ENCODE measurements at regions not wholly inside any gene's neighbourhood (a gene's known extent, or its start where the extent isn't known, plus 50 kb on each side); places are given as distances from the start of the nearest gene placed in this dataset.

DNA sequence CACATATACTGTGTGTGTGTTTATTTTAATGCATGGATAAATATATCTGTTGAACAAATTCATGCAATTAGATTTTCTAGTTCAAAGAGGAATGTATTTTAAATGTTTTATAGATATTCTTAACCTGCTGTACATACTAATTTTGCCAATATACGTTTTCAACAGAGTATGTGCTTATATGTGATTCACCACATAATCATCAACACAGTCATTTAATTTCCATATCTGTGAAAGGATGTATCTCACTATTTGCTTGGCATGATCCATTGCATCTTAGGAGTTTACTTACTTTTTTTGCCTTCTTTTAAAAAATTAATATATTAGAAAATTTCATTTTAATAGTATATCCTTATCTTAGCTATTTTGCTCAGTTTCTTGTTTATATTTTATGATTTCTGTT, 902.3 kb upstream of the CITED2 start:
- TF ChIP-seq POLR2A (IDR thresholded peaks at IDR 0.05) = no peak
- TF ChIP-seq, protein P1, sequence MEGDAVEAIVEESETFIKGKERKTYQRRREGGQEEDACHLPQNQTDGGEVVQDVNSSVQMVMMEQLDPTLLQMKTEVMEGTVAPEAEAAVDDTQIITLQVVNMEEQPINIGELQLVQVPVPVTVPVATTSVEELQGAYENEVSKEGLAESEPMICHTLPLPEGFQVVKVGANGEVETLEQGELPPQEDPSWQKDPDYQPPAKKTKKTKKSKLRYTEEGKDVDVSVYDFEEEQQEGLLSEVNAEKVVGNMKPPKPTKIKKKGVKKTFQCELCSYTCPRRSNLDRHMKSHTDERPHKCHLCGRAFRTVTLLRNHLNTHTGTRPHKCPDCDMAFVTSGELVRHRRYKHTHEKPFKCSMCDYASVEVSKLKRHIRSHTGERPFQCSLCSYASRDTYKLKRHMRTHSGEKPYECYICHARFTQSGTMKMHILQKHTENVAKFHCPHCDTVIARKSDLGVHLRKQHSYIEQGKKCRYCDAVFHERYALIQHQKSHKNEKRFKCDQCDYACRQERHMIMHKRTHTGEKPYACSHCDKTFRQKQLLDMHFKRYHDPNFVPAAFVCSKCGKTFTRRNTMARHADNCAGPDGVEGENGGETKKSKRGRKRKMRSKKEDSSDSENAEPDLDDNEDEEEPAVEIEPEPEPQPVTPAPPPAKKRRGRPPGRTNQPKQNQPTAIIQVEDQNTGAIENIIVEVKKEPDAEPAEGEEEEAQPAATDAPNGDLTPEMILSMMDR (IDR thresholded peaks at IDR 0.05) = no peak
